DMS79 treated with DMSO at 0.1 percent for 48 hours (cell line): ENCODE measurements at regions not wholly inside any gene's neighbourhood (a gene's known extent, or its start where the extent isn't known, plus 50 kb on each side); places are given as distances from the start of the nearest gene placed in this dataset.
"Not testable (repeated sequence)": the region's sequence is repeated elsewhere in the genome, so short reads cannot be mapped to it uniquely, and the experiment has no call there.

Experiments
- DNase-seq: peaks from one replicate; lab custom pipeline; 2025; lab: John Stamatoyannopoulos, UW

DNA sequence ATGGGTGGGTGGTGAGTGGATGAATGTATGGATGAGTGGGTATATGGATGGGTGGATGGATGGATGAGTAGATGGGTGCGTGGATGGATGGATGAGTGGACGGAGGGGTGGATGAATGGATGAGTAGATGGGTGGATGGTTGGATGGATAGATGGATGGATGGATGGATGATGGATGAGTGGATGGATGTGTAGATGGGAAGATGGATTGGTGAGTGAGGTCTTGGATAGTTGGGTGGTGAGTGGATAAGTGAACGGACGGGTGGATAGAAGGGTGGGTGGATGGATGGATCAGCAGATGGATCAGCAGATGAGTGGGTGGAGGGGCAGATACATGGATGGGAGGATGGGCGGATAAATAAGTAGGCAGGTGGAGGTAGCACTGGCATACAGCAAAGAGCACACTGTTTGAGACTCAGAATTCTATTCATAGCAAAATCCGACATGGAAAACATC is 163.5 kb downstream of the C9orf50 start:
- no peak for DNase-seq

DNA sequence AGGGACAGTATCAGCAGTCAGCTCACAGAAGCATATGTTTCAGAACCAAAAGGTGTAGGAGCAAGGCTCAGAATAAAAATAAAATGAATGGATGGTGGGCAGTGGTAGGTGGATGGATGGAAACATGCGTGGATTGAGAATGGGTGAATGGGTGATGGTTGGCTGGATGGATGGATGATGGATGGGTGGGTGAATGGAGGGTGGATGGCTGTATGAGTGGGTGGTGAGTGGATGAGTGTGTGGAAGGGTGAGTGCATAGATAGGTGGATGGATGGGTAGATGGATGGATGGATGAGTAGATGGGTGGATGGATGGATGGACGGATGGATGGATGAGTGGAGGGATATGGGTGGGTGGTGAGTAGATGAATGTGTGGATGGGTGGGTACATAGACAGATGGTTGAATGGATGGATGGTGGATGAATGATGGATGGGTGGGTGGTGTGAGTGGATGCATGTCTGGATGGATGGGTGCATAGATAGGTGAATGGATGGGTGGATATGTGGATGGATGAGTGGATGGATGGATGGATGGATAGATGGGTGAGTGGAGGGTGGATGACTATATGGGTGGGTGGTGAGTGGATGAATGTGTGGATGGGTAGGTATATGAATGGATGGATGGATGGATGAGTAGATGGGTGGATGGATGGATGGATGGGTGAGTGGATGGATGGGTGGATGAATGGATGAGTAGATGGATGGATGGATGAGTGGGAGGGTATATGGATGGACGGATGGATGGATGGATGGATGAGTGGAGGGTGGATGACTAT is 164.2 kb downstream of the C9orf50 start:
- DNase-seq: no peak

DNA sequence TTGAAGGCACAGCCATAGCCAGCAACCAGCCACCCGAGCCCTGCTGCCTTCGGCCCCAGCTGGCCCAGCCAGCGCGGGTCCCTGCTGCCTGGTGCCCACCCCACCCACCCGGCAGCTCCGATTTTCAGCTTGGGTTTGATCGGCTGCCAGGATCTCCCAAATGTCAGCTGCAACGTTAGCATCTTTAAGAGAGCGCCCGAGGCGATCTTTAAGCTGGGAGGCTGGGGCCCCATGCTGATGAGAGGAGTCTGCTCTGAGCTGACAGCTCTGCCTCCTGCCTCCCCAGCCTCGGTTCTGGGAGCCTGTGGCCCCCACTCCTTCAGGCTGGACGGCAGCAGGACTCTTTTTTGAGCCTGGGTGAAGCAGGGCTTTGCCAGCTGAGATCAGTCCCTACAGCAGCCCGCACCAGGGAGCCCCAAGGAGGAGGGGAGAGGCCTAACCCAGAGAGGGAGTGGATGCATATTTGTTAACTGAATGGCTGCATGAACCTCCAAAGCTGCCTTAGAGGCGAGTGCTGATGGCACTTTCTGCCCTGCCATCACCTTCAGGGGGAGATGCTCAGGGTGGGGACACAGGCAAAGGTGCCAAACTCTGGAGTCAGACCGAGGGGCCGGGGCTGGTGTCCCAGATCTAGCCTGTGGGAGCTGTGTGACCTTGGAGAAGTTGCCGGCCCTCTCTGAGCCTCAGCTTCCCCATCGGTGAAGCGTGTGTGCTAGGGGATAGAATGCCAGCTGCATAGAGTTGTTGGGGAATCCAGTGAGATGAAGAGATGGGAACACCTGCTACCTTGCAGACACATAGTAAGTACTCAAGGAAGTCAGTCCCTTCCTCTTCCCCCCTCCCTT is 165.5 kb downstream of the C9orf50 start:
- peak; percentile 43 for DNase-seq

DNA sequence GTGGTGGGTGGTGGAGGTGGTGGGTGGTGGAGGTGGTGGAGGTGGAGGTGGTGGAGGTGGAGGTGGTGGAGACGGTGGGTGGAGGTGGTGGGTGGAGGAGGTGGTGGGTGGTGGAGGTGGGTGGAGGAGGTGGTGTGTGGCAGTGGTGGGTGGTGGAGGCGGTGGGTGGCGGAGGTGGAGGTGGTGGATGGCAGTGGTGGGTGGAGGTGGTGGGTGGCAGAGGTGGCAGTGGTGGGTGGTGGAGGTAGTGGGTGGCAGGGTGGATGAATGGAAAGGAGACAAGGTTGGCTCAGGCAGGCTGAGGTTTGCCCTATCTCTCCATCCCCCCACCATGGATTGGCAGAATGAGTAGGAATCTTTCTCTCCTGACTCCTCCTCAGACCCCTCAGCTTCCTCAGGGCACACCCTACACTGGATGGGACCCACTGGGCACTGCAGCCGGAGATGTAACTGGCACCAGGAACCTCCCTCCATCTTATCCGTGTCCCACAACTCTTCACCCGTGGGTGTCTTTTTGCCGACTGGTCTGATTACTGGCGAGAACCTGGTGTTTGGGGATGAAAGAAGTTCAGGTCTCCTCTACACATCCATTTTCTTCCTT is 166.3 kb downstream of the C9orf50 start:
- no peak for DNase-seq

DNA sequence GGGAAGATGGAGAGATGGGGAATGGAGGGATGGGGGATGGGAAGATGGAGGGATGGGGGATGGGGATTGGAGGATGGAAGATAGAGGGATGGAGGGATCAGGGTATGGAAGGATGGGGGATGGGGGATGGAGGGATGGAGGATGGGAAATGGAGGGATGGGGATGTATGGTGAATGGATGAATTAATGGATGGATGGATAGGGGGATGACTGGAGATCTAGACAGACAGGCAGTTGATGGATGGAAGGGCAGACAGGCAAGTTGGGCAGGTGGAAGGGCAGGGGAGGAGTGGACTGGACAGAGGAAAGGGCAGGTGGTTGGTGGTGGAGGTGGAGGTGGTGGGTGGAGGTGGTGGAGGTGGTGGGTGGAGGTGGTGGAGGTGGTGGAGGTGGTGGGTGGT is 167.2 kb downstream of the C9orf50 start:
- DNase-seq: no peak

DNA sequence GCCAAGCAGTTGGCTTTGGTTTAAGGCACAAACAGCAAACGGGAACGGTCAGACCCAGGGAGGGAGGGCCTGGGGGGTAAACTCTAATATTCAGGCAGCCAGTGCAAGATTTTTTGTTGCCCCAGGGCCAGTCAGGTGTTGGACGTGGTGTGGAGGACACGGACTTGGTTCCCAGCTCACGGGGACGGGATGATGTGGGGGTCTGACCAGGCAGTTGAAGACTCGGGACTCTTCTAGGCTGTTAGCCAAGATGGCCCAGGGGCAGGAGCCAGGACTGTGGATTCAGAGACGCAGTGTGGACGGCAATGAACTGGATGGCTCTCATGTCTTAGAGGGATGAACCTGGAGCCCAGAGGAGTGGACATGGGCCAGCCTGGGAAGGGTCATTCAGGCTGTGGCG is 169.2 kb downstream of the C9orf50 start:
- no peak for DNase-seq

DNA sequence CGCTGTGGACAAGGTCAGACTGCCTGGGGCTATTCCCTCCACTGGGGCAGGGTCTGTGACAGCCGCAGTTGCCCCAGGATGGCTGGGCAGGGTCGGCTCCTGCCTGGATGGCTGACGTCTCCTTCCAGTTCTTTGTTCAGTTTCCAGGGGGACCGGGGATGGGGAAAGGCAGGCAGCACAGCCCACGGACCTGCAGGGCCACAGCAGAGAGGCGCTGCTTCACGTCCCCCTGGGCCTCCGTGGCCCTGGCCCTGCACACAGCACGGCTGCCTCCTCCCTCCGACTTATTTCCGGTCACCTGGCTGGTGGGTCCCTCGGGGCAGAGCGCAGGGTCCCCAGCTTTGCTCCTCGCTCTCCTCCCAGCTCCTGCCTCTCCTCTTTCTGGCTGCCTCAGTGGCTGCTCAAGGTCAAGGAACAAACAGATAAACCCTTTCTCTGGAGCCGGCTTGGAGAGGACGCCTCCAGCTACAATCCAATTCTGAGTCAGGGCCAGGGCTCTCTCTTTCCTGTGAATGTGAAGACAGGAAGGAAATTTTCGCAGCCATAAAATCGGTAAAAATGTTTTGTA is 169.7 kb downstream of the C9orf50 start:
- no peak for DNase-seq

DNA sequence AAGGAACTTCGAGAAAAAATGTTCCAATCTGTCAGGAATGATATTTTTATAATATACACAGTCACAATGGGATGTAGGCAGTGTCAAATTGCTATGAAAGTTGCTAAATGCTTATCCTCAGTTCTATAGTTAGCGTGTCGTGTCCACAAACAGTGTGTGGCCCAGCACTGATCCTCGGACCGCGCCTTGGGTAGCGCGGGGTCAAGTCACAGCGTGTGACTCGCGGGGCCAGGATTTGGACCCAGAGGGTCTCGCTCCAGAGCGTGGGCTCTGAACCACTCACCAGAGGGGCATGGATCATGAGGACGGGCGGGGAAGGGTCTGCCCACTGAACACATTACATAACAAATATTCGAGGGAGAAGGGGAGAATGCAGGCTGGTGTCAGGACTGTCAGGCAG is 171.8 kb downstream of the C9orf50 start:
- no peak for DNase-seq

DNA sequence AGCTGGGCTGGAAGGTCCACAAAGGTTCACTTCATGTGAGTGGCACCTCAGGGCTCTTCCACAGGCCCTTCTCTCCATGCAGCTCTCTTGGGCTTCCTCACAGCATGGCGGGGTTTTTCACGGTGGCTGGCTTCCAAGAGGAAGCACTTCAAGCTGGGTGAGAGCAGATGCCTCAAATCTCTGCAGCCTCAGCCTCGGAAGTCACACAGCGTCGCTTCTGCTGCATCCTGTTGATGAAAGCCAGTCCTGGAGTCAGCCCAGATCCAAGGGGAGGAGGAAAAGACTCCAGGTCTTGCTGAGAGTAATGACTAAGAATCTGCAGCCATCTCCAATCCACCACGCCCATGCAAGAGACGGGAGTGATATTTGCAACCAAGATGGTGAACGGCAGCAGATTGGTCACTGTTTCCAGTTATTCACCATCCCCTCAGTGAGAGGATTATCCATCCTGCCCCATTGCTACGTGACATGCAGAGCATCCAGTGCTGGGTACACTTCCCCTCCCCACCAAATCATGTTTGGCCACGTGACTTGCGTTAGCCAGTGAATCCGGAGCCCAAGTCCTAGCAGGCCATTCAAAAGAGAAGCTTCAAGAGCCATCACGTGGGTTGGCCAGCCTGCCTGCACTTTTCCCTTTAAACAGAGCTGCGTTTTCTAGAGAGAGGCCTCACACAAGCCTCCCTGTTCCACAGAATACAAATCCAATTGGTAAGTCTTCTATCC is 173.9 kb downstream of the C9orf50 start:
- DNase-seq: no peak

DNA sequence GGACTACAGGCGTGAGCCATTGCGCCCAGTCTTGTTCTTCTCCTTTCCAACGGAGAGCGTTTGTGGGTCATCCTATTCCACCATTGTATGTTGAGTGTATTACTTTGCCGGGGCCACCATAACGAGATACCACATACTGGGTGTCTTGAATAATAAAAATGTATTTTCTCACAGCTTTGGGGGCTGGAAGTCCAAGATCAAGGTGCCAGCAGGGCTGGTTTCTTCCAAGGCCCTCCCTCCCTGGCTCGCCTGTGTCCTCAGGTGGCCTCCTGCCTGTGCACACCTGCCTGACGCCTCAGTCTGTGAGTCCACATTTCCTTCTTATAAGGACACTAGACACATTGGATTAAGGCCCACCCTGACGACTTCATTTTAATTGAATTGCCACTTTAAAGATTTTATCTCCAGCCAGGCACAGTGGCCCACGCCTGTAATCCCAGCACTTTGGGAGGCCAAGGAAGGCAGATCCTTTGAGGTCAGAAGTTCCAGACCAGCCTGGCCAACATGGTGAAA is 175.1 kb downstream of the C9orf50 start:
- DNase-seq: no peak

DNA sequence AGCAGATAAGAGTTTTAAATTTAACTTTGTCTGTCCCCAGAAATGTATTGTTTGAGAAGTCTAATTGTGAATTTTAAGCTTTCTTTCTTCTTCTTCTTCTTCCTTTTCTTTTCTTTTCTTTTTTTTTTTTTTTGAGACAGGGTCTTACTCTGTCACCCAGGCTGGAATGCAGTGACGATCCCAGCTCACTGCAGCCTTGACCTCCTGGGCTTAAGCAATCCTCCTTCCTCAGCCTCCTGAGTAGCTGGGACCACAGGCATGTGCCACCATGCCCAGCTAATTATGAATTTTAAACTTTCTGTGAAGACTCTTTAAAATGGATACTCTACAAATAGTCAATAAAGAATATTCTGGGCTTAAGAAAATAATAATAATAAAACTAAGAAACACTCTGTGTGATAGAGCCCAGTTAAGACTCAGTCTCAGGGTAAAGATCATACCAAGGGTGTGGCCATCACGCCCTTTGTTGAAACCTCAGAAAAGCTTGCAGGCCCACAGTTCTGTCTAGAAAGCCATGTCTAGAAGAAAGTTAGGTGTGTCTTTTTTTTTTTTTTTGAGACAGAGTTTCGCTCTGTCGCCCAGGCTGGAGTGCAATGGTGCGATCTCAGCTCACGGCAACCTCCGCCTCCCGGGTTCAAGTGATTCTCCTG is 177.3 kb downstream of the C9orf50 start:
- DNase-seq: not testable (repeated sequence)

DNA sequence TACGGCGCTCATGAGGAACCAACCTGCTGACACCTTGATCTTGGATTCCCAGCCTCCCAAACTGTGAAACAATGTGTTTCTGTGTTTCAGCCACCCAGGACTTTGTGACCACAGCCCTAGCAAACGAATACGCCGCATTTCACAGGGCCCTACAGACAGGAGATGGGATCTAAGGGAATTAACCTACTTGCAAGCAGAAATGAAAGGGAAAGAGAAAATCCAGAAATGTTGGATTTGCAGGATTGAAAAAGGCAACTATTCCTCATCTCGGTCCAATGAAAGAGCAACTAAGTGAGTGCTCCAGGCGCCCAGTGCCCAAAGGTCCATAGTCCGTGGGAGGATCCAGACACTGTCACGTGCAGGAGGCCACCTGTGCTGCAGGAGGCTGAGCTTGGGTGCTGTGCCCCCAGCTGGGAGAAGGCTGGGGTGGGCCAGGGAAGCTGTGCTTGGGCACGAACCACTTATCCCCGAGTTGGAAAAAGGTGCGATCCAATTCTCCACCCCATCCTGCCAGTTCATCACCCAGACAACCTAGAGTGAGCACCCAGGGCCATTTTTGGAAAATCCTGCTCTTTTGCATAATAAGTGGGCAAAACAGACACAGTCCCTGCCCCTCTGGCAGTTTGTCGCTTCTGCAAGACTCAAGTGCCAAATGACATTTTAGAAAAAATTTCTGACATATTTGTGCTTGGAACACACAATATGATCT is 177.9 kb downstream of the C9orf50 start:
- no peak for DNase-seq

DNA sequence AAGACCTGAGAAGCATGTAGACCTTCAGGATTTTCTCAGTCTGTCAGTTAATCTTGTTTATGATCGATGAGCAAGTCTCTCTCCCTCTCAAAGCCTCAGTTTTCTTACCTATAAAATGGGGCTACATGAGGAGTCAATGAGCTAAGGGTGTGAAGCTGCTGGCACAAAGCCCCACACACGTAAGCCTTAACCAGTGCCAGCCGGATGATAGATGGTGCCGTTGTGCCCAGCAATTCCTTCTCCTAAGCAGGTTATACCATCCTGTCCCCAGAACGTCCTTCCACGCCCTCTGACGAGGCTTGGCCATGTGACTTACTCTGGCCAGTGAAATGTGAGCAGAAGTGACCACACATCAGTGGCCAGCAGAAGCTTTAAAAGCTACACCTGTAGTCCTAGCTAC is 179.0 kb downstream of the C9orf50 start:
- no peak for DNase-seq

DNA sequence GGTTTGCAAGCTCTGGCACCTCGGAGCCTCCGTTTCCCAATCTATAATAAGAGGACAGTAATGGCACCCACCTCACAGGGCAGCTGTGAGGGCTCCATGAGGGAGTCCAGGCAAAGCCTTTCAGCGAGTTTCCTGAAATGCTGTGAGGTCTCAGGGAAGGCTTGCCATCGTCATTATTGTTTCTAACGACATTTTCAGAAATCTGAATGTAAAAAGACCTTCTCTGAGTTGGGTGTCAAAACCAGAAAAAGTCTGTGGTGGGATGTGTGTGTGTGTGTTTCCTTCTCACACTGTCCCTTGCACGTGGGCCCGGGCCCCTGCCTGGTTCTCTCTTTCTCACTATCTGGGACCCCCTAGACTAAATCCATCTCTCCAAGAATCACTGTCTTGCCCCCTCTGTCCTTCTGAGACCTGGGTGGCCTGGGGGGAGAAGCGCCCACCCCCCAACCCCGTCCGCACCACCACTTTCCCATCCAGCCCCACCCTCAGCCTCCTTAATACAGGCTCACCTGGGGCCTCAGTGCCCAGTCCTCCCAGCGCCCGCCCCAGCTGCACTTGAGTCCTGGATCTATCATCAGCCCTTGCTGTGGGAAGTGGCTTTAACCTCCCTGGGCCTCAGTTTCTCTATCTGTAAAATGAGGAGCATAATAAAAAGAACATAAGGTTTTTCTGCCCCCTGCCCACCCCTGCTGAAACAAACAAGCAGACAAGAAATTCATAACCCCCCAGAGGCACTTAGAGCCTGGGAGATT is 180.3 kb downstream of the C9orf50 start:
- no peak for DNase-seq

DNA sequence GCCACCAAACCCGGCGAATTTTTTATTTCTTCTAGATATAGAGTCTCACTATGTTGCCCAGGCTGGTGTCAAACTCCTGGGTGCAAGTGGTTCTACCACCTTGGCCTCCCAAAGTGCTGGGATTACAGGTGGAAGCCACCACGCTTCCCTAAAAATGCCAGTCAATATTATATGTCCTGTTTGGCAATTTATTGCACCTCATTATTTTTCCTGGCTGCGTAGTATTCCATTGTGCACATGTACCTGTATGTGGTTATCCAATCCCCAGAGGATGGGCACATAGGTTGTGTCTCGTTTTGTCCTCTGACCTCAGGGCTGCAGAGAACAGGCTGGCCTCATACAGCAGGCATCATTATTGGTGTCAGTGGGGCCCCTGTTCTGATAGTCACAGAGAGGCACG is 181.7 kb downstream of the C9orf50 start:
- no peak for DNase-seq

DNA sequence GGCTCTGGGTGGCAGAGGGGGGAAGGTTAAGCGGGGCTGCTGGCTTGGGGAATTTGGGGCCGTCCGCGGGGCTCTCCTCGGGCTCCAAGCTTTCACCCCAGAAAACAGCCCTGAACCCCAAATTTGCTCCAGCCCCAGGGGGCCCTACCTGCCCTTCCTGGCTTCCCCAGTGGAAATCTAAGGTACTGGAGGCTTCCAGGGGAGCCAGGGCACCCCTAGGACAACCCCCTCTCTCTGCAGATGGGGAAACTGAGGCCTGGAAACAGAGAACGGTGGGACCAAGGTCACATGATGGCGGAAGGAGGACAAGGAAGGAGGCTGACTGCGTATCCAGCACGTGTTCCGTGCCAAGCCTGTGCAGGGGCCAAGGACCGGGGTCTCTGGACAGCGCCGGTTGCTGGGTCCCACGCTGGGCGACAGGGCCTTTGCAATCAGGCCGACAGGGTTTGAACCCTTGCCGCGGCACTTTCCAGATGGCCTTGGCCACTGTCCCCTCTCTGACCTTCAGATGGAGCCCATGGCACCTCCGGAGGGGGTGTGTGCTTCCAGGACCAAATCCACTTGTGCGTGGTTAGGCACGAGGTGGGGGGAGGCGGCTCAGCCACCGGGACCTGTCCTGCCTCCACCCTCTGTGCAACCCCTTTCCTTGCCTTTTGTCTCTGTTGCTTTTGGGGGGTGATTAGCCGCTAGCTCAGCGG is 183.1 kb downstream of the C9orf50 start:
- DNase-seq: no peak

DNA sequence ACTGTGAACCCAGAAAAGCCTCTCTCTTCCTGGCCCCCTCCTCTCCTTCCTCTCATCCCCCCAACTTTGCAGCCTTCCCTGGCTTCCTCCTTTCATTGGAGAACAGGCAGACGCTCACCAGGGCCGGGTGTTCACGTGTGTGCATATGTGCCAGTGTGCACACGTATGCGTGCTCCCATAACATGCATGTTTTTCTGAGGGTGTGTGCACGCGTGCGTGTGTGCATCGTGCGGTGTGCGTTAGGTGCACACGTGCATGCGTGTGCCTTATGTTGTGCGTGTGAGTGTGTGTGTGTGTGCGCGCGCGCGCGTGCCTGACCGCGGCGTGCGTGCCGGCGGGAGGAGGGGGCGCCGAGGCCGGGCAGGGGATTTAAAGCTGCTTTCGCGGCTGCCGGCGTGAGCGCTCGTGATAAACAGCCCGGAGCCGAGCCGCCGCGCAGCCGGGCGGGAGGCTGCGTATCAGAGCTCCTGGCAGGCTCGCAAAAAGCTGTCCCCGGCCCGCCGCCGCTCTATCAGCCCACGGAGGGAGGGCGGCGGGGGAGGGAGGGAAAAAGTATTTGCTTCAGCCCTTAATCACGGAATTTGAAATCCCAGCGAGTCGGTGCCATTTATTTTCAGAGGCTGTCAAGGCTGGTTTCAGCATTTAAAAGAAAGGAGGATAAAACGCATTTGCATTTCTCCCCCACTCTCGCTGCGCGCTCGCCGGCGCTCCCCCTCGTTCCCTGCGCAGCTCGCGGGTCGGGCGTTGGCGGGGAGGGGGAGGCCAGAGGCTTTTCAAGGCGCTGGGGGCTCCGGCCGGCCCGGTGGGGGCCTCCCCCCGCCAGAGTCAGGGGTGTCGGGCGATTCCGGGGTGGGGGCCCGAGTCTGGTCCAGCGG is 183.9 kb downstream of the C9orf50 start:
- DNase-seq: peak; percentile 18
